ENCODE measurements at regions not wholly inside any gene's neighbourhood (a gene's known extent, or its start where the extent isn't known, plus 50 kb on each side); places are given as distances from the start of the nearest gene placed in this dataset.
A peak's percentile ranks its signal among the peaks of the same experiment; 100 is the strongest.

GRCh38 chr9:79115176-79115575 is 456.6 kb upstream of the TLE4 start:
- no peak for DNase-seq (ENCODE audit: low read depth in 4 of 4, low spot score in 3 of 4)

- no peak for DNase-seq (ENCODE audit: low read depth in 4 of 4, low spot score in 3 of 4)
These were observed 455.7 kb upstream of the TLE4 start for GRCh38 chr9:79116041-79116440.

- DNase-seq (ENCODE audit: low read depth in 4 of 4, low spot score in 3 of 4) = no peak
These were observed 455.1 kb upstream of the TLE4 start for GRCh38 chr9:79116709-79117108.

- DNase-seq (ENCODE audit: low read depth in 4 of 4, low spot score in 3 of 4) = no peak
These were observed 451.2 kb upstream of the TLE4 start for GRCh38 chr9:79120533-79120932.

GRCh38 chr9:79120941-79121340 is 450.8 kb upstream of the TLE4 start:
- DNase-seq (ENCODE audit: low read depth in 4 of 4, low spot score in 3 of 4) = no peak

- no peak for DNase-seq (ENCODE audit: low read depth in 4 of 4, low spot score in 3 of 4)
These were observed 448.4 kb upstream of the TLE4 start for GRCh38 chr9:79123415-79123814.

- no peak for DNase-seq (ENCODE audit: low read depth in 4 of 4, low spot score in 3 of 4)
These were observed 444.1 kb upstream of the TLE4 start for GRCh38 chr9:79127661-79128060.

- DNase-seq (ENCODE audit: low read depth in 4 of 4, low spot score in 3 of 4) = peak in 3 of 4 donors; percentile 31 to 49 (median 42)
These were observed 441.8 kb upstream of the TLE4 start for GRCh38 chr9:79129865-79130480.

GRCh38 chr9:79131246-79131774 is 440.5 kb upstream of the TLE4 start:
- DNase-seq (ENCODE audit: low read depth in 4 of 4, low spot score in 3 of 4) = no peak

GRCh38 chr9:79131824-79132377 is 439.9 kb upstream of the TLE4 start:
- no peak for DNase-seq (ENCODE audit: low read depth in 4 of 4, low spot score in 3 of 4)

- DNase-seq (ENCODE audit: low read depth in 4 of 4, low spot score in 3 of 4) = no peak
These were observed 437.1 kb upstream of the TLE4 start for GRCh38 chr9:79134654-79135053.

- DNase-seq (ENCODE audit: low read depth in 4 of 4, low spot score in 3 of 4) = no peak
These were observed 435.9 kb upstream of the TLE4 start for GRCh38 chr9:79135681-79136415.

GRCh38 chr9:79140751-79141150 is 431.0 kb upstream of the TLE4 start:
- DNase-seq (ENCODE audit: low read depth in 4 of 4, low spot score in 3 of 4) = no peak

GRCh38 chr9:79143211-79143610 is 428.6 kb upstream of the TLE4 start:
- no peak for DNase-seq (ENCODE audit: low read depth in 4 of 4, low spot score in 3 of 4)

GRCh38 chr9:79145442-79145841 is 426.3 kb upstream of the TLE4 start:
- DNase-seq (ENCODE audit: low read depth in 4 of 4, low spot score in 3 of 4) = no peak

- DNase-seq (ENCODE audit: low read depth in 4 of 4, low spot score in 3 of 4) = no peak
These were observed 422.2 kb upstream of the TLE4 start for GRCh38 chr9:79149585-79149984.

- no peak for DNase-seq (ENCODE audit: low read depth in 4 of 4, low spot score in 3 of 4)
These were observed 420.0 kb upstream of the TLE4 start for GRCh38 chr9:79151791-79152190.

- no peak for DNase-seq (ENCODE audit: low read depth in 4 of 4, low spot score in 3 of 4)
These were observed 419.5 kb upstream of the TLE4 start for GRCh38 chr9:79152306-79152705.

GRCh38 chr9:79154806-79155205 is 417.0 kb upstream of the TLE4 start:
- DNase-seq (ENCODE audit: low read depth in 4 of 4, low spot score in 3 of 4) = no peak

- no peak for DNase-seq (ENCODE audit: low read depth in 4 of 4, low spot score in 3 of 4)
These were observed 416.5 kb upstream of the TLE4 start for GRCh38 chr9:79155308-79155707.

GRCh38 chr9:79163544-79163943 is 408.2 kb upstream of the TLE4 start:
- no peak for DNase-seq (ENCODE audit: low read depth in 4 of 4, low spot score in 3 of 4)

GRCh38 chr9:79164406-79164805 is 407.4 kb upstream of the TLE4 start:
- no peak for DNase-seq (ENCODE audit: low read depth in 4 of 4, low spot score in 3 of 4)

All from left renal pelvis (tissue), 4 donors.